H1 (cell line): ENCODE measurements at regions not wholly inside any gene's neighbourhood (a gene's known extent, or its start where the extent isn't known, plus 50 kb on each side); places are given as distances from the start of the nearest gene placed in this dataset.

Experiments
- CTCF ChIA-PET: fragments of 300-600 bp; sonication (Branson Sonifier 250); formaldehyde crosslinking; loops from one replicate; lab custom pipeline; 2021; ENCODE audit not compliant: partially characterized antibody; lab: Charles Lee
- POLR2A ChIA-PET: fragments of 300-600 bp; sonication (Branson Sonifier 250); formaldehyde crosslinking; loops from one replicate; lab custom pipeline; 2021; ENCODE audit warnings: inconsistent platforms; ENCODE audit not compliant: partially characterized antibody; lab: Charles Lee
- DNase-seq, 2 experiments: peaks; one replicate each; pipeline versions ENCODE4 v3.0.0 to v3.0.0-alpha.2; 2010 to 2022; ENCODE audit warnings: low spot score in 2 of 2, low read depth in 1 of 2, mixed read lengths in 1 of 2
- FAIRE-seq: peaks from 2 replicates; lab custom pipeline; 2011; peaks lifted over from hg19 to GRCh38; lab: Jason Lieb, UNC
- H2AFZ ChIP-seq: 2 replicates; pipeline ENCODE4 v1.8.1; 2012; ENCODE audit warnings: low read length, inconsistent platforms
- H2AK5ac ChIP-seq: 2 replicates; pipeline ENCODE4 v1.6.1; 2013; ENCODE audit warnings: low read depth, low read length
- H2BK120ac ChIP-seq: replicated peaks from 2 replicates; pipeline ENCODE3; 2013; ENCODE audit warnings: low read depth, low read length, inconsistent platforms
- H2BK12ac ChIP-seq: 2 replicates; pipeline ENCODE4 v1.6.1; 2013; ENCODE audit warnings: low read depth, low read length
- H2BK15ac ChIP-seq: 2 replicates; pipeline ENCODE4 v1.6.1; 2013; ENCODE audit warnings: low read length
- H2BK20ac ChIP-seq: 2 replicates; pipeline ENCODE4 v1.6.1; 2013; ENCODE audit warnings: low read length
- H2BK5ac ChIP-seq: 2 replicates; pipeline ENCODE4 v1.6.1; 2013; ENCODE audit warnings: low read depth, low read length
- H3K14ac ChIP-seq: 2 replicates; pipeline ENCODE4 v1.6.1; 2013; ENCODE audit warnings: inconsistent platforms; ENCODE audit not compliant: insufficient read length
- H3K18ac ChIP-seq: 2 replicates; pipeline ENCODE4 v1.6.1; 2013; ENCODE audit warnings: low read length; ENCODE audit errors: extremely low read depth
- H3K23ac ChIP-seq: 2 replicates; pipeline ENCODE4 v1.6.1; 2013; ENCODE audit warnings: inconsistent platforms; ENCODE audit not compliant: insufficient read length
- H3K23me2 ChIP-seq: 2 replicates; pipeline ENCODE4 v1.6.1; 2013; ENCODE audit warnings: low read depth, low read length
- H3K27ac ChIP-seq: 2 replicates; pipeline ENCODE4 v1.6.1; 2011; ENCODE audit warnings: low read depth, low read length, inconsistent platforms
- H3K27me3 ChIP-seq, 4 experiments: replicated peaks in 1 of 4; 1 replicate in 1 of 4; 2 replicates in 3 of 4; pipeline versions ENCODE4 v1.6.1 to v1.8.1; 2011 to 2013; ENCODE audit warnings: low read length in 3 of 4, mild to moderate bottlenecking in 3 of 4, inconsistent platforms in 2 of 4, mixed read lengths in 2 of 4, moderate library complexity in 1 of 4; ENCODE audit not compliant: control insufficient read depth in 3 of 4, insufficient read depth in 3 of 4; ENCODE audit errors: extremely low read depth in 1 of 4
- H3K36me3 ChIP-seq, 4 experiments: 2 replicates each; pipeline versions ENCODE4 v1.6.1 to v1.8.1; 2011 to 2013; ENCODE audit warnings: mild to moderate bottlenecking in 4 of 4, low read length in 3 of 4, moderate library complexity in 2 of 4, control low read depth in 1 of 4, inconsistent platforms in 1 of 4; ENCODE audit not compliant: insufficient read depth in 4 of 4, control insufficient read depth in 2 of 4
- H3K4ac ChIP-seq: replicated peaks from 2 replicates; pipeline ENCODE3; 2013; ENCODE audit warnings: low read length, low read depth, mixed read lengths, inconsistent platforms; ENCODE audit not compliant: insufficient read length
- H3K4me1 ChIP-seq, 4 experiments: replicated peaks in 1 of 4; 1 replicate in 1 of 4; 2 replicates in 3 of 4; pipeline versions ENCODE4 v1.6.1 to v1.8.1; 2011 to 2013; ENCODE audit warnings: low read length in 3 of 4, inconsistent platforms in 2 of 4, mixed read lengths in 1 of 4; ENCODE audit not compliant: insufficient read depth in 4 of 4, control insufficient read depth in 3 of 4
- H3K4me2 ChIP-seq, 2 experiments: 2 replicates each; pipeline versions ENCODE4 v1.6.1 to v1.8.1; 2011 to 2013; ENCODE audit warnings: low read depth in 2 of 2, low read length in 2 of 2, control low read depth in 1 of 2, inconsistent platforms in 1 of 2, mild to moderate bottlenecking in 1 of 2; ENCODE audit not compliant: insufficient read depth in 1 of 2
- H3K4me3 ChIP-seq, 4 experiments: fragments of 200-600, 300-600 bp in 1 of 4; sonication (generic), shearing (Covaris generic), sonication (Bioruptor Twin) in 1 of 4; 2 replicates each; pipeline versions ENCODE4 v1.5.1 to v1.8.1; 2011 to 2016; ENCODE audit warnings: low read length in 4 of 4, low read depth in 3 of 4, control low read depth in 2 of 4, inconsistent platforms in 2 of 4, mild to moderate bottlenecking in 2 of 4, mixed read lengths in 1 of 4, moderate library complexity in 1 of 4; ENCODE audit not compliant: insufficient read depth in 2 of 4; ENCODE audit errors: extremely low read depth in 1 of 4
- H3K56ac ChIP-seq: replicated peaks from 2 replicates; pipeline ENCODE3; 2013; ENCODE audit warnings: low read depth, mild to moderate bottlenecking, mixed read lengths, low read length, inconsistent platforms; ENCODE audit not compliant: insufficient read length
- H3K79me1 ChIP-seq: 2 replicates; pipeline ENCODE4 v1.6.1; 2013; ENCODE audit warnings: low read depth, low read length, control low read depth
- H3K79me2 ChIP-seq, 2 experiments: 2 replicates each; pipeline versions ENCODE4 v1.6.1 to v1.8.1; 2012 to 2013; ENCODE audit warnings: low read length in 2 of 2, mild to moderate bottlenecking in 2 of 2, inconsistent platforms in 1 of 2; ENCODE audit not compliant: insufficient read depth in 2 of 2, control insufficient read depth in 1 of 2
- H3K9ac ChIP-seq, 4 experiments: replicated peaks in 1 of 4; 1 replicate in 1 of 4; 2 replicates in 3 of 4; pipeline versions ENCODE4 v1.6.1 to v1.8.1; 2011 to 2013; ENCODE audit warnings: low read depth in 3 of 4, low read length in 3 of 4, control low read depth in 2 of 4, mild to moderate bottlenecking in 2 of 4, moderate library complexity in 2 of 4, inconsistent platforms in 1 of 4; ENCODE audit errors: extremely low read depth in 1 of 4
- H3K9me3 ChIP-seq, 2 experiments: 2 replicates each; pipeline versions ENCODE4 v1.6.1 to v1.8.1; 2012 to 2013; ENCODE audit warnings: mild to moderate bottlenecking in 2 of 2, moderate library complexity in 2 of 2, control low read depth in 1 of 2, inconsistent platforms in 1 of 2, low read depth in 1 of 2, low read length in 1 of 2, mixed read lengths in 1 of 2; ENCODE audit not compliant: insufficient read depth in 2 of 2
- H4K20me1 ChIP-seq, 2 experiments: replicated peaks in 1 of 2; 2 replicates each; pipeline versions ENCODE3 to v1.8.1; 2011 to 2013; ENCODE audit warnings: inconsistent platforms in 2 of 2, low read length in 2 of 2, mild to moderate bottlenecking in 1 of 2; ENCODE audit not compliant: insufficient read depth in 2 of 2, control insufficient read depth in 1 of 2
- H4K5ac ChIP-seq: 2 replicates; pipeline ENCODE4 v1.6.1; 2013; ENCODE audit warnings: low read length, low read depth, mixed read lengths, inconsistent platforms; ENCODE audit not compliant: insufficient read length
- H4K8ac ChIP-seq: 2 replicates; pipeline ENCODE4 v1.8.0; 2013; ENCODE audit warnings: mild to moderate bottlenecking, moderate library complexity, low read length, inconsistent platforms; ENCODE audit not compliant: insufficient read depth; ENCODE audit errors: extremely low read depth
- H4K91ac ChIP-seq: replicated peaks from 2 replicates; pipeline ENCODE3; 2013; ENCODE audit warnings: low read length, mixed read lengths, inconsistent platforms; ENCODE audit not compliant: insufficient read length
- BACH1 ChIP-seq: IDR thresholded peaks from 2 replicates; pipeline ENCODE4 v1.6.1; 2012; ENCODE audit warnings: low read length, improper control_type of control experiment
- BRCA1 ChIP-seq: IDR thresholded peaks from 2 replicates; pipeline ENCODE4 v1.6.1; 2012; ENCODE audit warnings: low read depth, low read length, improper control_type of control experiment
- CTBP2 ChIP-seq: IDR thresholded peaks from 2 replicates; pipeline ENCODE4 v1.7.0; 2011; ENCODE audit warnings: borderline replicate concordance, mild to moderate bottlenecking, moderate library complexity, mixed read lengths, low read length; ENCODE audit not compliant: insufficient read depth, insufficient read length
- E2F6 ChIP-seq: IDR thresholded peaks from 2 replicates; pipeline ENCODE4 v1.6.1; 2012; ENCODE audit warnings: inconsistent platforms
- HDAC6 ChIP-seq: IDR thresholded peaks from one replicate; pipeline ENCODE4 v1.7.1; 2012; ENCODE audit warnings: low read depth, mild to moderate bottlenecking, inconsistent platforms, low read length, moderate library complexity
- NRF1 ChIP-seq: IDR thresholded peaks from 2 replicates; pipeline ENCODE4 v1.6.1; 2011; ENCODE audit warnings: mild to moderate bottlenecking, low read depth, low read length, improper control_type of control experiment
- POLR2AphosphoS5 ChIP-seq: IDR thresholded peaks from 2 replicates; pipeline ENCODE4 v1.6.1; 2011; ENCODE audit warnings: low read depth, low read length
- RXRA ChIP-seq: IDR thresholded peaks from 2 replicates; pipeline ENCODE4 v1.6.1; 2011; ENCODE audit warnings: low read depth, mild to moderate bottlenecking, low read length, moderate library complexity; ENCODE audit not compliant: insufficient read depth
- SIX5 ChIP-seq: IDR thresholded peaks from 2 replicates; pipeline ENCODE4 v1.6.1; 2011; ENCODE audit warnings: mild to moderate bottlenecking, low read depth, low read length
- SP2 ChIP-seq: IDR thresholded peaks from 2 replicates; pipeline ENCODE4 v1.6.1; 2012; ENCODE audit warnings: mild to moderate bottlenecking, low read length, inconsistent platforms
- TBP ChIP-seq: IDR thresholded peaks from 2 replicates; pipeline ENCODE4 v1.6.1; 2011; ENCODE audit warnings: low read depth, low read length, improper control_type of control experiment
- TF ChIP-seq, protein P1 (sequence below): IDR thresholded peaks from 2 replicates; pipeline ENCODE4 v1.6.1; 2012; ENCODE audit warnings: inconsistent platforms
- TF ChIP-seq, protein P2 (sequence below): IDR thresholded peaks from 2 replicates; pipeline ENCODE4 v1.6.1; 2012; ENCODE audit warnings: low read length, inconsistent platforms

DNA sequence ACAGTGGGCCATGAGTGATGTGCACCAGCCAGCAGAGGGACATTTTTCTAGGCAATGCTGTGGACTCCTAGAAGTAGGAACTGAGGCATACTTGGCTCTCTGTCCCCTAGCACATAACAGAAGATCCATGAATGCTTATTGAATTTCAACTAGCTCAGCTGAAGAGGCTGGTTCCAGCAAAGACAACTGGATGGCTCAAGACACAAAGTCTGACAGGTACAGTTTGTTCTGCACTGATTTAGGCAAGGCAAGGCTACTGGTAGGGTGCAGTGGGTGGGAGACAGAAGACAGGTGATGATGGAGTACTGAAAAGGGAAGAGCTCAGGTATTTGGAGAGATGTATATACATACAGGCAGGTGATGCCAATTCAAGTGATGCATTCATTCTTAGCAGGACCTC, 72.4 kb upstream of the USP47 start:
- Histone ChIP-seq H2BK15ac (no peak overlapping the region), H3K27ac (no peak overlapping the region), H3K56ac (no peak overlapping the region), H3K23ac (no peak overlapping the region), H3K79me1 (no peaks in the 10 kb centered on the region), H2BK12ac (no peak overlapping the region), H2AFZ (no peak overlapping the region), H3K9ac (no peak overlapping the region), H3K9me3 (no peaks in the 10 kb centered on the region), H3K27me3 (no peaks in the 10 kb centered on the region), H3K4ac (no peak overlapping the region), H3K4me2 (no peak overlapping the region), H4K5ac (no peak overlapping the region), H2AK5ac (no peak overlapping the region), H4K20me1 (no peaks in the 10 kb centered on the region), H2BK5ac (no peak overlapping the region), H3K18ac (no peak overlapping the region), H2BK20ac (no peak overlapping the region), H4K8ac (no peak overlapping the region), H3K14ac (no peak overlapping the region), H4K91ac (no peak overlapping the region), H3K4me3 (no peak overlapping the region), H2BK120ac (no peak overlapping the region), H3K36me3 (no peaks in the 10 kb centered on the region), H3K23me2 (no peaks in the 10 kb centered on the region), H3K4me1 (no peaks in the 10 kb centered on the region), H3K79me2 (no peaks in the 10 kb centered on the region)
- no peak for DNase-seq
- POLR2A ChIA-PET = interaction anchor here (0.9 kb wide), 1 partner anchor 26 kb away, joined by 3 read pairs; no protein-coding TSS in a partner anchor
- CTCF ChIA-PET = interaction anchor here (0.9 to 2.8 kb wide), 4 partner anchors 10 to 349 kb away, joined by 3 to 7 read pairs (median 5); no protein-coding TSS in a partner anchor
- FAIRE-seq = no peak
- no peak for TF ChIP-seq E2F6
- TF ChIP-seq RXRA = no peak
- no peak for TF ChIP-seq CTBP2
- no peak for TF ChIP-seq SIX5
- TF ChIP-seq HDAC6 = no peak
- no peak for TF ChIP-seq TBP
- no peak for TF ChIP-seq NRF1
- TF ChIP-seq POLR2AphosphoS5 = no peak
- TF ChIP-seq, protein P1, sequence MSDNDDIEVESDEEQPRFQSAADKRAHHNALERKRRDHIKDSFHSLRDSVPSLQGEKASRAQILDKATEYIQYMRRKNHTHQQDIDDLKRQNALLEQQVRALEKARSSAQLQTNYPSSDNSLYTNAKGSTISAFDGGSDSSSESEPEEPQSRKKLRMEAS = no peak
- TF ChIP-seq, protein P2, sequence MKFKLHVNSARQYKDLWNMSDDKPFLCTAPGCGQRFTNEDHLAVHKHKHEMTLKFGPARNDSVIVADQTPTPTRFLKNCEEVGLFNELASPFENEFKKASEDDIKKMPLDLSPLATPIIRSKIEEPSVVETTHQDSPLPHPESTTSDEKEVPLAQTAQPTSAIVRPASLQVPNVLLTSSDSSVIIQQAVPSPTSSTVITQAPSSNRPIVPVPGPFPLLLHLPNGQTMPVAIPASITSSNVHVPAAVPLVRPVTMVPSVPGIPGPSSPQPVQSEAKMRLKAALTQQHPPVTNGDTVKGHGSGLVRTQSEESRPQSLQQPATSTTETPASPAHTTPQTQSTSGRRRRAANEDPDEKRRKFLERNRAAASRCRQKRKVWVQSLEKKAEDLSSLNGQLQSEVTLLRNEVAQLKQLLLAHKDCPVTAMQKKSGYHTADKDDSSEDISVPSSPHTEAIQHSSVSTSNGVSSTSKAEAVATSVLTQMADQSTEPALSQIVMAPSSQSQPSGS = no peak
- TF ChIP-seq BRCA1 = no peak
- TF ChIP-seq SP2 = no peak
- TF ChIP-seq BACH1 = no peak
